Glutamatergic neuron (in vitro differentiated cells): ENCODE measurements at regions not wholly inside any gene's neighbourhood (a gene's known extent, or its start where the extent isn't known, plus 50 kb on each side); places are given as distances from the start of the nearest gene placed in this dataset.

Experiments
- DNase-seq: peaks from one replicate; pipeline ENCODE4 v3.0.0; 2022
- H3K27ac Mint-ChIP-seq: one replicate; pipeline ENCODE4 v1.8.0; 2020; ENCODE audit warnings: mild to moderate bottlenecking, mixed read lengths, inconsistent platforms; ENCODE audit not compliant: unreplicated experiment
- H3K27me3 Mint-ChIP-seq: one replicate; pipeline ENCODE4 v1.8.0; 2020; ENCODE audit warnings: mild to moderate bottlenecking, moderate library complexity, mixed read lengths, inconsistent platforms; ENCODE audit not compliant: unreplicated experiment
- H3K36me3 Mint-ChIP-seq: one replicate; pipeline ENCODE4 v1.8.0; 2020; ENCODE audit warnings: mild to moderate bottlenecking, mixed read lengths, inconsistent platforms; ENCODE audit not compliant: unreplicated experiment
- H3K4me1 Mint-ChIP-seq: one replicate; pipeline ENCODE4 v1.8.0; 2020; ENCODE audit warnings: mild to moderate bottlenecking, low read depth, mixed read lengths, inconsistent platforms; ENCODE audit not compliant: unreplicated experiment
- H3K4me3 Mint-ChIP-seq: one replicate; pipeline ENCODE4 v1.8.0; 2020; ENCODE audit warnings: mild to moderate bottlenecking, mixed read lengths, inconsistent platforms; ENCODE audit not compliant: unreplicated experiment
- H3K9me3 Mint-ChIP-seq: one replicate; pipeline ENCODE4 v1.8.0; 2020; ENCODE audit warnings: mild to moderate bottlenecking, moderate library complexity, mixed read lengths, inconsistent platforms; ENCODE audit not compliant: unreplicated experiment
- CTCF ChIP-seq: fragments of 200-600 bp; sonication (generic); IDR thresholded peaks from one replicate; pipeline ENCODE4 v1.5.0; 2021; ENCODE audit not compliant: partially characterized antibody, unreplicated experiment

GRCh38 chr11:57111619-57112018 is 70.1 kb upstream of the LRRC55 start:
- Mint-ChIP-seq H3K36me3 (no peaks in the 10 kb centered on the region), H3K4me1 (no peaks in the 10 kb centered on the region), H3K27ac (no peak overlapping the region), H3K4me3 (no peak overlapping the region), H3K27me3 (no peaks in the 10 kb centered on the region), H3K9me3 (no peaks in the 10 kb centered on the region)
- no peak for DNase-seq
- no peak for TF ChIP-seq CTCF

GRCh38 chr11:57116654-57117053 is 65.1 kb upstream of the LRRC55 start:
- peak; percentile 40 for TF ChIP-seq CTCF
- peak; percentile 54 for DNase-seq
- peaks cover 3% of the 10 kb centered on the region for H3K4me1 Mint-ChIP-seq

DNA sequence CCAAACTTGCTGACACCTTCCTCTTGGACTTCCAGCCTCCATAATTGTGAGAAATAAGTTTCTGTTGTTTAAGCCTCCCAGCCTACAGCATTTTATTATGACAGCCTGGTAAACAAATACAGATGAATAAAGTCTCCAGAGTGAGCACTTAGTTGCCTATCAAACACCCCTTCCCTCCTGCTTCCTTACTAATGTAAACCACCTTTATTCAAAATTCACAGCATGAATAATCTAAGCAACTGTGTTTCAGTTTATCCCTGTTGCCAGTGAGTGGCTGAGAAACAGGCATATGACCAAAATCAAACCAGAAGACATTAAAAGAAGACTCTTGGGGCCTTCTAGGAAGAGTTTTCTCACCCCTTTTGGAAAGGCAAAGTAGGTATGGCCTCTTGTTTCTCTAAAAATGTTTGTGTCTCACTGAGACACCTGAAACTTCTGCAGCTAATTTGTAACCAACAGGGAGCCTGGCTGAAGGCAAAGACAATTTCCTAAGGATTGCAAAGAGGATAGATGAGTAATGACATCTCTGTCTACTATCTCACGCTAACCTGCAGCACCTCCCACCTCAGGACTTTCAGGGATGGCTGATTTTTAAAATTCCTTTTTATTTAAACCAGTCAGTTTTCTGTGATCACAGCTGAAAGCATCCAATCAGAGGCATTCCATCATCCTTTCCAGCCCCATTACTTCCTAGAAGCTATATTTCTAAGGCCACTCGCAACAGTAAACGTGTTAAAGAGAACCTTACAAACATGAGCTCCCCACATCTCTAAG is 61.4 kb upstream of the LRRC55 start:
- Mint-ChIP-seq H3K9me3 (no peaks in the 10 kb centered on the region), H3K4me1 (peaks cover 21% of the 10 kb centered on the region), H3K27me3 (peaks cover 3% of the 10 kb centered on the region), H3K36me3 (no peaks in the 10 kb centered on the region), H3K4me3 (no peak overlapping the region), H3K27ac (no peak overlapping the region)
- no peak for TF ChIP-seq CTCF
- no peak for DNase-seq

More at GRCh38 chr11:57116654-57117053, 65.1 kb upstream of the LRRC55 start:
- H3K36me3 Mint-ChIP-seq = no peaks in the 10 kb centered on the region
- H3K27me3 Mint-ChIP-seq = no peaks in the 10 kb centered on the region
- H3K9me3 Mint-ChIP-seq = no peaks in the 10 kb centered on the region
- H3K4me3 Mint-ChIP-seq = no peak overlapping the region
- H3K27ac Mint-ChIP-seq = no peak overlapping the region

DNA sequence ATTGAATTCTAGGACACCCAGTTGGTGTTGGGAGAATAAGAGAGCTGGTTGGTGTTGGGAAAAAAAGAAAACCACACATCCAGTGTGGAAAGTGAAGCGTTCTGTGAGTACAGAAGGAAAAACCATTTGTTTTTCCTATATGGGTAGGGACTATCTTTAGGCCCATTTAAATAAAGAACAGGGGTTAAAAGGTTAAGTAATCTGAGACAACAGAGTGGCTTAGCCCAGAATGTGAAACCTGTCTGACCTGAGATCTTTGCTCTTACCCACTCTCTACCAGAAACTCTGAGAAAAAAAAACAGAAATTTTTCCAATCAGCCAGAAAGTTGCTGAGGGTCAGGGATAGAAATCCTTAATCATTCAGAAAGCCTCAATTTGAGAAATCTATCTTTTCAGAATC is 59.8 kb upstream of the LRRC55 start:
- Mint-ChIP-seq H3K9me3 (no peaks in the 10 kb centered on the region), H3K4me3 (no peak overlapping the region), H3K27me3 (peaks cover 4% of the 10 kb centered on the region), H3K36me3 (no peaks in the 10 kb centered on the region), H3K27ac (no peak overlapping the region), H3K4me1 (peaks cover 21% of the 10 kb centered on the region)
- no peak for TF ChIP-seq CTCF
- no peak for DNase-seq

GRCh38 chr11:57123590-57123989 is 58.2 kb upstream of the LRRC55 start:
- H3K36me3 Mint-ChIP-seq = no peaks in the 10 kb centered on the region
- peaks cover 21% of the 10 kb centered on the region for H3K4me1 Mint-ChIP-seq
- peaks cover 4% of the 10 kb centered on the region for H3K27me3 Mint-ChIP-seq
- DNase-seq = no peak
- H3K9me3 Mint-ChIP-seq = no peaks in the 10 kb centered on the region
- no peak overlapping the region for H3K27ac Mint-ChIP-seq
- H3K4me3 Mint-ChIP-seq = no peak overlapping the region
- no peak for TF ChIP-seq CTCF
